ENCODE measurements at regions not wholly inside any gene's neighbourhood (a gene's known extent, or its start where the extent isn't known, plus 50 kb on each side); places are given as distances from the start of the nearest gene placed in this dataset.

DNA sequence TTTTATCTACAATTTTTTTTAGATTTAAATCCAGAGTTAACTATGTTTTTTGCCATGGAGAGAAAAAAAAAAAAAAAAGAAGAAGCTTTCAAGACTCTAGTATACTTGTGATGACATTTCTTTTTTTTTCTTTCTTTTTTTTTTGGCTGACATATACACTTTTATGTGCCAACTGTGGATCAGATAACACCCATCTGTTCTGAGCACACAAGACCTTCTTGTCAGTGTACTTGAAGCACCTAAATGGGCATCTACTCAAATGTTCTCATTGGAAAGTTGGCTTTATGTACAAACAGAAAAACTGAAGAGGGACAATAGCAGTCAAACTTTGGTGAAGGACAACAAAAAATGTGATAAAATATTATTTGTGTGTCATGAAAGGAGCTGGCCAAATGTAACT lies 904.5 kb downstream of the GRIK2 start:
- TF ChIP-seq CTCF (conservative IDR thresholded peaks at IDR 0.05; ENCODE audit: low read depth, low read length) (no peak), EZH2 (IDR thresholded peaks at IDR 0.05; ENCODE audit: low read length, unreplicated experiment) (no peak)

All from PC-3 (cell line).